NB4 (cell line): ENCODE measurements at regions not wholly inside any gene's neighbourhood (a gene's known extent, or its start where the extent isn't known, plus 50 kb on each side); places are given as distances from the start of the nearest gene placed in this dataset.

Experiments
- CTCF ChIP-seq: IDR thresholded peaks from one replicate; pipeline ENCODE4 v1.5.1; 2012; ENCODE audit warnings: low read depth, low read length
- POLR2A ChIP-seq: IDR thresholded peaks from 2 replicates; pipeline ENCODE4 v1.6.1; 2011; ENCODE audit warnings: mild to moderate bottlenecking; ENCODE audit not compliant: insufficient read length; ENCODE audit errors: extremely low read depth
- TF ChIP-seq, protein P1 (sequence below): IDR thresholded peaks from 2 replicates; pipeline ENCODE4 v1.6.1; 2011; ENCODE audit warnings: low read depth, low read length

GRCh38 chr15:87155771-87156170 lies 1076.1 kb downstream of the AGBL1 start:
- TF ChIP-seq CTCF (no peak), POLR2A (no peak)
- TF ChIP-seq, protein P1, sequence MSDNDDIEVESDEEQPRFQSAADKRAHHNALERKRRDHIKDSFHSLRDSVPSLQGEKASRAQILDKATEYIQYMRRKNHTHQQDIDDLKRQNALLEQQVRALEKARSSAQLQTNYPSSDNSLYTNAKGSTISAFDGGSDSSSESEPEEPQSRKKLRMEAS, result no peak
